ENCODE measurements at regions not wholly inside any gene's neighbourhood (a gene's known extent, or its start where the extent isn't known, plus 50 kb on each side); places are given as distances from the start of the nearest gene placed in this dataset.

GRCh38 chr13:89822467-89822866, 1525.0 kb upstream of the MIR17HG start:
- TF ChIP-seq CTCF (IDR thresholded peaks at IDR 0.05; ENCODE audit: low read depth, low read length) = no peak
- Histone ChIP-seq H3K4me3 (ENCODE audit: low read depth, low read length) (no peak overlapping the region), H3K27ac (ENCODE audit: low read depth, low read length) (no peak overlapping the region), H3K27me3 (ENCODE audit: control insufficient read depth, insufficient read depth, low read length) (no peaks in the 10 kb centered on the region), H3K9me3 (ENCODE audit: control insufficient read depth, insufficient read depth, low read length) (no peaks in the 10 kb centered on the region)
- no peak for DNase-seq (ENCODE audit: low read depth, low spot score)
- CTCF ChIA-PET = no interaction called here
- POLR2A ChIA-PET = no interaction called here

- Histone ChIP-seq H3K27me3 (ENCODE audit: control insufficient read depth, insufficient read depth, low read length) (no peaks in the 10 kb centered on the region), H3K9me3 (ENCODE audit: control insufficient read depth, insufficient read depth, low read length) (no peaks in the 10 kb centered on the region), H3K4me3 (ENCODE audit: low read depth, low read length) (no peak overlapping the region), H3K27ac (ENCODE audit: low read depth, low read length) (no peak overlapping the region)
- ChIA-PET POLR2A (no interaction called here), CTCF (no interaction called here)
- no peak for DNase-seq (ENCODE audit: low read depth, low spot score)
- TF ChIP-seq CTCF (IDR thresholded peaks at IDR 0.05; ENCODE audit: low read depth, low read length) = no peak
Observed at GRCh38 chr13:89827552-89827951, 1519.9 kb upstream of the MIR17HG start.

GRCh38 chr13:89828506-89828905, 1519.0 kb upstream of the MIR17HG start:
- CTCF ChIA-PET = no interaction called here
- TF ChIP-seq CTCF (IDR thresholded peaks at IDR 0.05; ENCODE audit: low read depth, low read length) = no peak
- POLR2A ChIA-PET = no interaction called here
- DNase-seq (ENCODE audit: low read depth, low spot score) = no peak
- Histone ChIP-seq H3K4me3 (ENCODE audit: low read depth, low read length) (no peak overlapping the region), H3K9me3 (ENCODE audit: control insufficient read depth, insufficient read depth, low read length) (no peaks in the 10 kb centered on the region), H3K27me3 (ENCODE audit: control insufficient read depth, insufficient read depth, low read length) (no peaks in the 10 kb centered on the region), H3K27ac (ENCODE audit: low read depth, low read length) (no peak overlapping the region)

- CTCF ChIA-PET = no interaction called here
- POLR2A ChIA-PET = no interaction called here
- DNase-seq (ENCODE audit: low read depth, low spot score) = no peak
- no peaks in the 10 kb centered on the region for H3K27me3 ChIP-seq (ENCODE audit: control insufficient read depth, insufficient read depth, low read length)
- H3K27ac ChIP-seq (ENCODE audit: low read depth, low read length) = no peak overlapping the region
- no peak overlapping the region for H3K4me3 ChIP-seq (ENCODE audit: low read depth, low read length)
- TF ChIP-seq CTCF (IDR thresholded peaks at IDR 0.05; ENCODE audit: low read depth, low read length) = no peak
- H3K9me3 ChIP-seq (ENCODE audit: control insufficient read depth, insufficient read depth, low read length) = no peaks in the 10 kb centered on the region
Observed at GRCh38 chr13:89831157-89831556, 1516.3 kb upstream of the MIR17HG start.

- CTCF ChIA-PET = no interaction called here
- POLR2A ChIA-PET = no interaction called here
Observed at GRCh38 chr13:89832827-89833226, 1514.7 kb upstream of the MIR17HG start.

More at GRCh38 chr13:89832827-89833226, 1514.7 kb upstream of the MIR17HG start:
- Histone ChIP-seq H3K27me3 (ENCODE audit: control insufficient read depth, insufficient read depth, low read length) (no peaks in the 10 kb centered on the region), H3K9me3 (ENCODE audit: control insufficient read depth, insufficient read depth, low read length) (no peaks in the 10 kb centered on the region), H3K4me3 (ENCODE audit: low read depth, low read length) (no peak overlapping the region), H3K27ac (ENCODE audit: low read depth, low read length) (no peak overlapping the region)
- TF ChIP-seq CTCF (IDR thresholded peaks at IDR 0.05; ENCODE audit: low read depth, low read length) = no peak
- no peak for DNase-seq (ENCODE audit: low read depth, low spot score)

Data from AG04450 (cell line).